ENCODE measurements at regions not wholly inside any gene's neighbourhood (a gene's known extent, or its start where the extent isn't known, plus 50 kb on each side); places are given as distances from the start of the nearest gene placed in this dataset.
"Not testable (repeated sequence)": the region's sequence is repeated elsewhere in the genome, so short reads cannot be mapped to it uniquely, and the experiment has no call there.

- DNase-seq: no peak
Observed at GRCh38 chr13:62781866-62782265, 1366.2 kb upstream of the PCDH20 start.

- no peak for DNase-seq
Observed at GRCh38 chr13:62779161-62779560, 1363.5 kb upstream of the PCDH20 start.

GRCh38 chr13:62767473-62767872, 1351.8 kb upstream of the PCDH20 start:
- DNase-seq: no peak

GRCh38 chr13:62760724-62761123, 1345.1 kb upstream of the PCDH20 start:
- DNase-seq: no peak

GRCh38 chr13:62747629-62748028, 1332.0 kb upstream of the PCDH20 start:
- peak; percentile 1 for DNase-seq

- no peak for DNase-seq
Observed at GRCh38 chr13:62747152-62747551, 1331.5 kb upstream of the PCDH20 start.

- DNase-seq: not testable (repeated sequence)
Observed at GRCh38 chr13:62729746-62730145, 1314.1 kb upstream of the PCDH20 start.

- no peak for DNase-seq
Observed at GRCh38 chr13:62721893-62722292, 1306.2 kb upstream of the PCDH20 start.

GRCh38 chr13:62711948-62712347, 1296.3 kb upstream of the PCDH20 start:
- DNase-seq: not testable (repeated sequence)

GRCh38 chr13:62710787-62711186, 1295.1 kb upstream of the PCDH20 start:
- DNase-seq: no peak

GRCh38 chr13:62706048-62706447, 1290.4 kb upstream of the PCDH20 start:
- no peak for DNase-seq

GRCh38 chr13:62704875-62705274, 1289.2 kb upstream of the PCDH20 start:
- DNase-seq: no peak

- DNase-seq: no peak
Observed at GRCh38 chr13:62702502-62702901, 1286.9 kb upstream of the PCDH20 start.

- DNase-seq: no peak
Observed at GRCh38 chr13:62697701-62698100, 1282.1 kb upstream of the PCDH20 start.

- no peak for DNase-seq
Observed at GRCh38 chr13:62696490-62696889, 1280.8 kb upstream of the PCDH20 start.

GRCh38 chr13:62687732-62688131, 1272.1 kb upstream of the PCDH20 start:
- DNase-seq: no peak

- DNase-seq: no peak
Observed at GRCh38 chr13:62684359-62684758, 1268.7 kb upstream of the PCDH20 start.

GRCh38 chr13:62682788-62683187, 1267.1 kb upstream of the PCDH20 start:
- DNase-seq: no peak

GRCh38 chr13:62678039-62678438, 1262.4 kb upstream of the PCDH20 start:
- no peak for DNase-seq

- no peak for DNase-seq
Observed at GRCh38 chr13:62663767-62664166, 1248.1 kb upstream of the PCDH20 start.

- no peak for DNase-seq
Observed at GRCh38 chr13:62659365-62659764, 1243.7 kb upstream of the PCDH20 start.

GRCh38 chr13:62653371-62653770, 1237.7 kb upstream of the PCDH20 start:
- no peak for DNase-seq

GRCh38 chr13:62643799-62644524, 1228.3 kb upstream of the PCDH20 start:
- DNase-seq: no peak

GRCh38 chr13:62643007-62643483, 1227.4 kb upstream of the PCDH20 start:
- DNase-seq: no peak

GRCh38 chr13:62635161-62635560, 1219.5 kb upstream of the PCDH20 start:
- no peak for DNase-seq

All from amniotic stem cell (primary cell).